Breast epithelium (tissue), 4 donors: ENCODE measurements at regions not wholly inside any gene's neighbourhood (a gene's known extent, or its start where the extent isn't known, plus 50 kb on each side); places are given as distances from the start of the nearest gene placed in this dataset.

ENCODE experiments used
- DNase-seq, 2 donors: peaks; one replicate each; pipeline ENCODE4 v3.0.0-alpha.2; 2019; ENCODE audit warnings: low spot score in 2 of 2
- H3K27ac ChIP-seq, 2 donors: fragments of 200-600 bp; sonication (generic) in 1 of 2; one replicate each; pipeline ENCODE4 v1.5.1; 2016 to 2019; ENCODE audit warnings: mild to moderate bottlenecking in 1 of 2
- H3K27me3 ChIP-seq, 2 donors: fragments of 200-600 bp; sonication (generic) in 1 of 2; one replicate each; pipeline versions ENCODE4 v1.5.1 to v1.6.0; 2017 to 2019; ENCODE audit warnings: control low read depth in 1 of 2, mild to moderate bottlenecking in 1 of 2
- H3K36me3 ChIP-seq: fragments of 200-600 bp; one replicate; pipeline ENCODE4 v1.5.1; 2019
- H3K4me1 ChIP-seq, 2 donors: fragments of 200-600 bp; sonication (generic); one replicate each; pipeline ENCODE4 v1.5.1; 2016 to 2019; ENCODE audit warnings: control low read depth in 1 of 2
- H3K4me3 ChIP-seq, 3 donors: fragments of 200-600 bp; sonication (generic); 1 replicate in 2 of 3; 2 replicates in 1 of 3; pipeline ENCODE4 v1.5.1; 2016 to 2019; ENCODE audit warnings: mild to moderate bottlenecking in 3 of 3, moderate library complexity in 2 of 3
- H3K9me3 ChIP-seq, 2 donors: fragments of 200-600 bp; sonication (generic) in 1 of 2; one replicate each; pipeline ENCODE4 v1.5.1; 2016 to 2019; ENCODE audit warnings: control low read depth in 1 of 2
- POLR2A ChIP-seq: fragments of 450-650 bp; IDR thresholded peaks from one replicate; pipeline ENCODE4 v1.6.1; 2016; ENCODE audit warnings: antibody characterized with exemption, mild to moderate bottlenecking, moderate library complexity
- POLR2AphosphoS5 ChIP-seq, 3 donors: sonication (generic); formaldehyde crosslinking; IDR thresholded peaks; one replicate each; pipeline ENCODE4 v1.6.1; 2017; ENCODE audit warnings: antibody characterized with exemption in 3 of 3
- intact Hi-C: fragments of 100-400 bp; cut with DNase I; formaldehyde crosslinking; loops from one replicate; pipeline ENCODE4 v1.15.1; 2023; ENCODE audit warnings: low total_unique reads
- TF ChIP-seq, protein P1 (sequence below), 3 donors: fragments of 450-650 bp; IDR thresholded peaks; one replicate each; pipeline ENCODE4 v1.5.1; 2016 to 2017; ENCODE audit warnings: antibody characterized with exemption in 3 of 3, mild to moderate bottlenecking in 3 of 3, moderate library complexity in 3 of 3

DNA sequence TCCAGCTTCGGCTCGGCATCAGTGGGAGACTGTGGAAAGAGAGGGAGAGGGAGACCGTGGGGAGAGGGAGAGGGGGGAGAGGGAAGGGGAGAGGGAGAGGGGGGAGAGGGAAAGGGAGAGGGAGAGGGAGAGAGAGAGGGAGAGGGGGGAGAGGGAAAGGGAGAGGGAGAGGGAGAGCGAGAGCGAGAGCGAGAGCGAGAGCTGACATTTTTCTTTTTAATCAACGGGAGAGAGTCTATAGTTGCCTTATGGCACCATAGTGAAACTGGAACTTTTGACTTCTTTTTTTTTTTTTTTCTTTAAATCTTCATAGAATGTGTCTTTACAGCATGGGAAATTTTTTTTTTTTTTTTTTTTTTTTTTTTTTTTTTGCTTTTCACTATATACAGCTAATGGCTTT, 94.7 kb upstream of the NUDT6 start:
- Histone ChIP-seq H3K9me3 (no peaks in the 10 kb centered on the region), H3K4me1 (no peaks in the 10 kb centered on the region), H3K4me3 (no peak overlapping the region), H3K27me3 (no peaks in the 10 kb centered on the region), H3K27ac (no peak overlapping the region), H3K36me3 (no peaks in the 10 kb centered on the region)
- no peak for DNase-seq
- intact Hi-C loops: no loop called here
- TF ChIP-seq POLR2AphosphoS5 (IDR thresholded peaks at IDR 0.05): no peak
- TF ChIP-seq POLR2A: no peak
- TF ChIP-seq, protein P1, sequence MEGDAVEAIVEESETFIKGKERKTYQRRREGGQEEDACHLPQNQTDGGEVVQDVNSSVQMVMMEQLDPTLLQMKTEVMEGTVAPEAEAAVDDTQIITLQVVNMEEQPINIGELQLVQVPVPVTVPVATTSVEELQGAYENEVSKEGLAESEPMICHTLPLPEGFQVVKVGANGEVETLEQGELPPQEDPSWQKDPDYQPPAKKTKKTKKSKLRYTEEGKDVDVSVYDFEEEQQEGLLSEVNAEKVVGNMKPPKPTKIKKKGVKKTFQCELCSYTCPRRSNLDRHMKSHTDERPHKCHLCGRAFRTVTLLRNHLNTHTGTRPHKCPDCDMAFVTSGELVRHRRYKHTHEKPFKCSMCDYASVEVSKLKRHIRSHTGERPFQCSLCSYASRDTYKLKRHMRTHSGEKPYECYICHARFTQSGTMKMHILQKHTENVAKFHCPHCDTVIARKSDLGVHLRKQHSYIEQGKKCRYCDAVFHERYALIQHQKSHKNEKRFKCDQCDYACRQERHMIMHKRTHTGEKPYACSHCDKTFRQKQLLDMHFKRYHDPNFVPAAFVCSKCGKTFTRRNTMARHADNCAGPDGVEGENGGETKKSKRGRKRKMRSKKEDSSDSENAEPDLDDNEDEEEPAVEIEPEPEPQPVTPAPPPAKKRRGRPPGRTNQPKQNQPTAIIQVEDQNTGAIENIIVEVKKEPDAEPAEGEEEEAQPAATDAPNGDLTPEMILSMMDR (IDR thresholded peaks at IDR 0.05): no peak

DNA sequence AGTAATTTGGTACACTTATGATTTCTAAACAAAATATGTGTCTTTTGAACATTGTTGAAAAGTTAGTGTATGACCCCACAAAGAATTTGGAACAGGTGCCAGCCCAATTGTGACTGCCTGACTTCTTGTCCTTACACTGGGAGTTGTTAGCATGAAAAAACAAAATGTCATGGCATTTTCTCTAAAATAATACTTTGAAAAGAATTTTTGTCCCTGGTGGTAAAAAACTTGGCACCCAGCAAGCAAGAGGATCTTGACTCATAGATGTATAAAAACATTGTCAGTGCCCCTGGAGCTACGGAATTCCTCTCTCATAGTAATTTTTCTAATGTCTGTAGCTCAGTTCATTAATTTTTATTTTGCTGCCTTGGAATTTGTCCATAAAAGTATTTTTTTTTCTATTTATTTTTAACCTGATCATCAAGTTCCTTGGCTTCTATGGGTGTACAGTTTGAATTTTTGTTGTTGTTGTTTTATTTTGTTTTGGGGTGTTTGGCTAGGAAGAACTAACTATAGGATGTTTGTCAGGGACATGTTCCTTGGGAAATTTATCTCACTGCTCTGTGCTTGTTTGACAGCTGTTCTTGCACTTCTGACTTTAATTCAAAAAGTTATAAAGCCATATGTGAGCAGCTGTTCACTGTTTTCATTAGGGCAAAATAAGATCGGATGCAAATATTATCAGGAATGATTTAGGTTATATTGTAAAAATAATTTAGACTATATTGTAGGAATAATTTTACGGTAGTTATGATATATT, 95.4 kb upstream of the NUDT6 start:
- Histone ChIP-seq H3K9me3 (no peaks in the 10 kb centered on the region), H3K4me3 (no peak overlapping the region), H3K27ac (no peak overlapping the region), H3K27me3 (no peaks in the 10 kb centered on the region), H3K4me1 (no peaks in the 10 kb centered on the region), H3K36me3 (no peaks in the 10 kb centered on the region)
- intact Hi-C loops: no loop called here
- DNase-seq: no peak
- TF ChIP-seq POLR2AphosphoS5 (IDR thresholded peaks at IDR 0.05) (no peak), POLR2A (no peak)
- TF ChIP-seq, protein P1 (IDR thresholded peaks at IDR 0.05): no peak

DNA sequence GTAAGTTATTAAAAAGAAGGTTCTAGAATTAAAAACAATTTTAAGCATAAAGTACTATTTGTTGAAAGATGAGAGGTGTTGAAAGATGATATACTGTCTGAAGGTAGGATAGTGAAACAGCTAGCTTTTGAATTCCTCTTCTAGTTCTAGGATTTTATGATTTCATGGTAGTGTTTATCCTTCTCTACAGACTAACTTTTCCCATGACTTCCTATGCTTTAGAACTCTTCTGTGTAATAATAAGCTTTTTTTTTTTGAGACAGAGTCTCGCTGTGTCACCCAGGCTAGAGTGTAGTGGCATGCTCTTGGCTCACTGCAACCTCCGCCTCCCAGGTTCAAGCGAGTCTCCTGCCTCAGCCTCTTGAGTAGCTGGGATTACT, 96.0 kb upstream of the NUDT6 start:
- no peak for DNase-seq

DNA sequence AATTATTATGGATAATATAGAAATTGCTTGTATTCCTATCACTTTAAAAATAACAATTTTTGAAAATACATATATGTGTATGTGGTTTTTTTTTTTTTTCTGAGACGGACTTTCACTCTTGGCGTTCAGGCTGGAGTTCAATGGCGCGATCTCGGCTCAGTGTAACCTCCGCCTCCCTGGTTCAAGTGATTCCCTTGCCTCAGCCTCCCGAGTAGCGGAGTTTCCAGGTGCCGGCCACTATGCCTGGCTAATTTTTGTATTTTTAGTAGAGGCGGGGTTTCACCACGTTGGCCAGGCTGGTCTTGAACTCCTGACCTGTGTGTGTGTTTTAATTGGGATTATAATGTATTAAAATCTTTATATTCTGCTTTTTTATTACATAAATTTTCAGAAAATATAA, 97.9 kb upstream of the NUDT6 start:
- H3K4me1 ChIP-seq: no peaks in the 10 kb centered on the region
- no peaks in the 10 kb centered on the region for H3K9me3 ChIP-seq
- no peak overlapping the region for H3K4me3 ChIP-seq
- no peak for TF ChIP-seq POLR2AphosphoS5 (IDR thresholded peaks at IDR 0.05)
- TF ChIP-seq, protein P1 (IDR thresholded peaks at IDR 0.05): no peak
- TF ChIP-seq POLR2A: no peak
- no peak overlapping the region for H3K27ac ChIP-seq
- H3K36me3 ChIP-seq: no peaks in the 10 kb centered on the region
- no peaks in the 10 kb centered on the region for H3K27me3 ChIP-seq
- no peak for DNase-seq
- intact Hi-C loops: no loop called here

More for the DNA sequence above, 96.0 kb upstream of the NUDT6 start:
- Histone ChIP-seq H3K27me3 (no peaks in the 10 kb centered on the region), H3K9me3 (no peaks in the 10 kb centered on the region), H3K4me3 (no peak overlapping the region), H3K27ac (no peak overlapping the region), H3K4me1 (no peaks in the 10 kb centered on the region), H3K36me3 (no peaks in the 10 kb centered on the region)
- TF ChIP-seq POLR2A: no peak
- TF ChIP-seq POLR2AphosphoS5 (IDR thresholded peaks at IDR 0.05): no peak
- TF ChIP-seq, protein P1 (IDR thresholded peaks at IDR 0.05): no peak
- intact Hi-C loops: no loop called here

DNA sequence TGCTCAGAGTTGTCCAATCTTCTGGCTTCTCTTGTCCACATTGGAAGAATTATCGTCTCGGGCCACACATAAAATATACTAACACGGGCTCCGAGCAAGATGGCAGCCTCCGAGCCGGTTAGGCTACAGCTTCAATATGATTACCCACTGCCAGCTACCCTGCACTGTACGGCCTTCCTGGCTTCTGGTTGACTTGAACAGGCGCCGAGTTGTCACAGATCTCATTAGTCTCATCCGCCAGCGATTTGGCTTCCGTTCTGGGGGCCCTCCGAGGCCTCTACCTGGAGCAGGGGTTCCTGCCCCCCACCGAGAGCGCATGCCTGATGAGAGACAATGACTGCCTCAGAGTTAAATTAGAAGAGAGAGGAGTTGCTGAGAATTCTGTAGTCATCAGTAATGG, 101.2 kb upstream of the NUDT6 start:
- H3K4me3 ChIP-seq: no peak overlapping the region
- H3K9me3 ChIP-seq: no peaks in the 10 kb centered on the region
- intact Hi-C loops: no loop called here
- H3K4me1 ChIP-seq: no peaks in the 10 kb centered on the region
- H3K27ac ChIP-seq: no peak overlapping the region
- H3K27me3 ChIP-seq: no peaks in the 10 kb centered on the region
- H3K36me3 ChIP-seq: no peaks in the 10 kb centered on the region
- DNase-seq: no peak
- TF ChIP-seq POLR2A (no peak), POLR2AphosphoS5 (IDR thresholded peaks at IDR 0.05) (no peak)
- TF ChIP-seq, protein P1 (IDR thresholded peaks at IDR 0.05): no peak
